NCI-H1436 (cell line): ENCODE measurements at regions not wholly inside any gene's neighbourhood (a gene's known extent, or its start where the extent isn't known, plus 50 kb on each side); places are given as distances from the start of the nearest gene placed in this dataset.

Experiments
- DNase-seq: peaks from one replicate; lab custom pipeline; 2025; lab: John Stamatoyannopoulos, UW

GRCh38 chr12:77629141-77629540 lies 201.6 kb upstream of the NAV3 start:
- no peak for DNase-seq

GRCh38 chr12:77625441-77625840 lies 205.3 kb upstream of the NAV3 start:
- DNase-seq, result no peak

GRCh38 chr12:77619425-77619824 lies 211.3 kb upstream of the NAV3 start:
- DNase-seq, result no peak

DNA sequence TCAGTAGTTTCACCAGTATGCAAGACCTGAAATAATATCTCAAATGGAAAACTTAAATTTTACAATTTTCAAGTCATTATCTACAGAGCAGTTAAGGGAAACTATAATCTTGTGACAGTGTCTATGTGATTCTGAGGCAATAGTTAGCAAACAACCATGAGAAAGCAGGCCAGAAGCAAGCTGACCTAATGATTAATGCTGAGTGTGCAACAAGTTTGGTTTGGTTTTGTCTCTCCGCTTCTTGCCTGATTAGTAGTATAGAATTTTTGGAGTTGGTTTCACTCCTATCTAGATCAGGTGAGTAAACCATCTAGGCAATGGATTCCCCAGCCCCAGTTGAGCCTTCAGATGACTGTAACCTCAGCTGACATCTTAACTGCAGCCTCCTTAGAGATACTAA lies 212.9 kb upstream of the NAV3 start:
- no peak for DNase-seq

- DNase-seq, result no peak
Observed at GRCh38 chr12:77615332-77615731, 215.4 kb upstream of the NAV3 start.

GRCh38 chr12:77613411-77613810 lies 217.3 kb upstream of the NAV3 start:
- no peak for DNase-seq

- DNase-seq, result no peak
Observed at GRCh38 chr12:77610446-77610845, 220.2 kb upstream of the NAV3 start.

DNA sequence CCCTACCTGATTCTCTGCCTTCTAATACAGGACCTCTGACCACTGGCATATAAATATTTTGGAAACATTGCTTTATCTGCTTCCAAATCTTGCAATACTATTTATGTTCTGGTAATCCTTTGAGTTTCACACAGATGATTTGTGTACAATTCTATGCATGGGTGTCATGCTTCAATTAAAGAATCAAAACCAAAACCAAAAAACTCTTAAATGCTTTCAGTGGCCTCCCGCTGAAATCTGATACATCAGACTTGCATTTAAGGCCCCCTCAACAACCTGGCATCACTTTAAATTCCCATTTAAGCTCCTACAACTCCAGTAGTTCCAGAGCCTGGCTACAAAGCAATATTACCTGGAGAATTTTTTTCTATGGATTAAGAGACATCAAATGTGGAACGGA lies 221.7 kb upstream of the NAV3 start:
- DNase-seq, result no peak

DNA sequence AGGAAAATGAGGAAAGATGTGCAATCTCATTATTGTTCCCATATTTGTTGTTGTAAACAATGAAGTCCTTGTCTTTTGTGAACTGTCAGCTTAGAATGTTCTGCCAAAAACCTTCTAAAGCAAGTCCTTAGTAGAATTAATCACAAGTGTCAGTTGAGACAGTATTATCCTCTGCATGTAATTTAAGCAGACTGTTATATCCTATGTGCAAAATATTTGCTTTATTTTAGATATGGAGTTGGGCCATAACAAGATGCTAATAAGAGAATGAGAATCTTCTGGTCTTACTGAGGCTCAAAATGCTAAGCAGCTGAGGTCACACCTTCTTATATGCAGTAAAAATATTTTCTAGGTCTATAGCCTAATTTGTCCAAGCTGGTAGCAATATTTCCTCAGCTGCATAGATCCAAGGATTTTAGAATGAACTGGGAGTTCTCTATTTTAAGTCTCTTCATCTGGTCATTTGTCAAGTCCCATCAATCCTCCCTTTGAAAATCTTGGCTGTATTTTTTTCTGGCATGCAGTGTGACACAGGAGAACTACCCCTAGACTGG lies 222.3 kb upstream of the NAV3 start:
- DNase-seq, result no peak

DNA sequence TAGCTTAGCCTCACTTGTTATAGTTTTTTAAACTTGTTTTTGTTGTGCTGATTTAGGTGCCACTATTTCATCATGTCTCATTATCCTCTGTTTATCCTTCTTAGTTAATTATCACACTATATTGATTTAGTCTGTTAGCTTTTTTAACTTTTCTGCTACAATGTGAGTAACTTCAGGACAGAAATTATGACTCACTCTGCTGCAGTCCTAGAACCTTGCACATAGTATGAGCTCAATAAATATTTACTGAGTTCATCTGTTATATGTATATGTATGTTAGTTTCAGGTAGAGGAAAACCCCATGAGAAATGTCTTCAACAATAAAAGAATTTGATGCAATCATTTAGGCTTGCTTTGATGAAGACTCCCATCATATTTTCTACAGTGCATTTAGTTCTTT lies 224.3 kb upstream of the NAV3 start:
- no peak for DNase-seq

- no peak for DNase-seq
Observed at GRCh38 chr12:77603946-77604345, 226.7 kb upstream of the NAV3 start.

DNA sequence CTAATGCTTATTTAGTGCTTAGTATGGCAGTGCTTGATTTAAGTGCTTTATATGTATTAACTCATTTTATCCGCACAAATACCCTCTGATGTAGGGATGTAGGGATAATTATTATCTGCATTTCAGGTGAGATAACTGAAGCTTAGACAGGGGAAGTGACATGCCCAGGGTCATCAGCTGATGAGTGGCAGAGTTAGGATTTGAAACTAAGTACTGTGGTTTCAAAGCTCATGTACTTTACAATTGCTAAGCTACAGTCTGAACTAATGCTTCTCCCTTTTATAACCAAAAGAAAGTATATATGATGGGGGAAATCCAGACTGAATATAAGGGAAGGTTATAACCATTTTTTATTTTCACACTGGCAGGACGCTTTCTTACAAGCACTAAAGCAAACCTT lies 229.6 kb upstream of the NAV3 start:
- no peak for DNase-seq

GRCh38 chr12:77600468-77600843 lies 230.2 kb upstream of the NAV3 start:
- no peak for DNase-seq

DNA sequence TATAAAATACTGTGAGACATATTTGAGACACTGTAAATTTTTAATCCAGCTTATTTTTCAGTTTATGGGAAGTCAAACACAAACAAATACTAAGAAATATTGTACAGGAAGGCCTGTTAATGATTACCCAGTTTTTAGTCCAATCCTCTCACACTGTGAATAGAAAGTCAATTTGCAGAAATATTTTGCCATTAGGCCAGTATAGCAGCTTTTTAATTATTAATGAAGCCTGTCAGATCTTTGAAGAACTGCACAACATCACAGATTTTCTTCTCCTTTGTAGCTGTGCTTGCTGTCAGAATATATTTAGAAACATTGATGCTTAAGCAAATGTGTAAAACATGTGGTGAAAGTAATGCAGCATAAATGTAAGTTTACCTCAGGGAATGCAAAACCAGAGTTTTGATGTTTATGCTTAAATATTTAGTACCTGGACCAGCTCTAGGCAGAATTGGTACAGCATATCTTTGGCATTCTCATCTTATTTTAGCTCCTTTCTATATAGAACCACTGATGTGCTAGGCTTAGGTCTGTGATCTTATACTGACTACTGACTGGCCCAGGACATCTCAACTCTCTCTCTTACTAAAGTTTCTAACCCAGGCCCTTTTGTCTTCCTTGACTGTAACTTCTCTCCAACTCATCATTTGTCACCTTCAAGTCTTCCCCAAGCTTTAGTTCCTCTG lies 230.8 kb upstream of the NAV3 start:
- DNase-seq, result no peak

GRCh38 chr12:77594366-77594765 lies 236.3 kb upstream of the NAV3 start:
- no peak for DNase-seq

DNA sequence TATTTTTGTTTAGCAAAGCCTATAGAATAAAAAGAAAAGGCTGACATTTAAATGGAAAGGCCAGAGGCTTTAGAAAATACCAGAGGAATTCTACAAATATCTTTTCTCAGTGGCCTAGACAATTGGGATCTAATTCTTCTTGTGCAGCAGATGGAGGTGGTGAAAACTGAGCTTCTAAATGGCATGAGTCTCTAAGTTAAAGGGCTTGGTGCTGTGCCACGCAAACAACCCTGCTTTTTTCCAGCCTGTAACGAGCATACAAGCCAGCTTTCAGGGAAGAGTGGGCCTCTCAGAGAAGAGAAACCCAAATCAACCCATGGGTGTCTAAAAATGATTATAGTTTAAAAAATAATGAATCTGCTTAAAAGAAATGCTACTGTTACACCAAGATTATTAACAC lies 237.9 kb upstream of the NAV3 start:
- DNase-seq, result no peak

GRCh38 chr12:77591959-77592743 lies 238.5 kb upstream of the NAV3 start:
- DNase-seq, result no peak

- no peak for DNase-seq
Observed at GRCh38 chr12:77590306-77590705, 240.4 kb upstream of the NAV3 start.

DNA sequence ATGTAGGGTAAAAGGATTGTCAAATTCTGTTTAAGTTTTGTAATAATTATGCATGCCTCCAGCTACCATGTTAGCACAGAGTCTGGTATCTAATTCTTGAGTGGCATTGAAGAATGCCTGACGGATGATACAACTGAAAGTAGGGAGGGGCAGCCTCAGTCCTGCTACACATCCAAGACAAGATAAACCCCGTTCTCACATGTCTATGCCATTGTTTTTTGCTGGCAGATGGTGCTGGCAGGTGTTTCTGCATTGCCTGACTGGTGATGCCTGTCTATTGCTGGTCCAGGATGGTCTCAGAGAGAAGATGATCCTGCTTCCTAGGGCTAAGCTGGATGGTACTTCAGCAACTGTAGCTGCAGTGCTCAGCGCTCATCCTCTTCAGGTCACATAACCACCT lies 245.8 kb upstream of the NAV3 start:
- DNase-seq, result no peak

- no peak for DNase-seq
Observed at GRCh38 chr12:77578466-77579220, 252.1 kb upstream of the NAV3 start.

GRCh38 chr12:77577791-77578190 lies 252.9 kb upstream of the NAV3 start:
- no peak for DNase-seq

DNA sequence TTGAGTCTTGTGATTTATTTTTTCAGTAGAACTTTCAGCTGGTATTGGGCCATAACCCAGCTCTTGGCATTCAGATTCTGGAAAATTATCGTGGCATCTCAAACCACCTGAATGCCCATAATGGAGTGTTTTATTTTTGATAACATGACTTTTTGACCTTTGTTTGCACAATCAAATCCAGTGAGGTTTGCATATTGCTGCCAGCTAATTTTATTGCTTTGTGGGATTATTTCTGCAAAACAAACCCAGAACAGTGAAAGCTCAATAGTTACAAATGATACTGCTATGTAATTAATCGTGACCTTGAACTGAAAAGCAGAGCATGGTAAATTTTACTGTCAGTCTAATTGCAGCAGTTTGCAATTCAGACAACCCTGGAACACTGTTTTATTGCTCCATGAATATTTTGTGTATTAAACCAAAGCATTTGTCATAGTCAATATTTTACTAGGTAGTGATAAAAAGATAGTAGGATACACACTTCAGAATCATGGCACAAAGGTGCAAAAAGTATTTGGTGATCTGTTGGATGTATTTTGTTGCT lies 255.2 kb upstream of the NAV3 start:
- no peak for DNase-seq

DNA sequence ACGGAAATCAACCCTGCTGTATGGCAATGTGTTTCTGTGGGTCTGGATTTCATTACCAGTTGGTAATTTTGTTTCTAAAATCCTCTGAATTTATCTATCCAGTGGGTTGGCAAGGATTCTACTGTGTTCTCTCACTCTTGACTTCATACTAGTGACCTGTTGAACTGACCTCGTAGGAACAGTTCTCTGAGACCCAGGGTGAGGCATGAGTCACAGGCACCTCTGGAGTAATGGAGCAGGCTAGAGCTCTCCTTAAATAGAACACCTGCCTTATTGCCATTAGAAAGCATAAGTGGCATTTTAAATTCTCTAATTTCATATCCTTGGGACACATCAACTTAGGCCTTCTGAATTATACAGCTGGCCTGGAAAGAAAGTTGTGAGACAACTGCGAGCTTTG lies 258.3 kb upstream of the NAV3 start:
- no peak for DNase-seq
